WTC11 (cell line): ENCODE measurements at regions not wholly inside any gene's neighbourhood (a gene's known extent, or its start where the extent isn't known, plus 50 kb on each side); places are given as distances from the start of the nearest gene placed in this dataset.

Experiments used
- ATAC-seq: fragments of 200-7000 bp; cut with Tn5 transposase; 2 replicates; pipeline ENCODE4 v1.10.0; 2021; ENCODE audit warnings: mild to moderate bottlenecking, moderate library complexity
- CTCF ChIA-PET: fragments of 300-600 bp; sonication (Branson Sonifier 250); formaldehyde crosslinking; loops from one replicate; lab custom pipeline; 2021; ENCODE audit warnings: antibody characterized with exemption; lab: Charles Lee
- POLR2A ChIA-PET: fragments of 350-600 bp; sonication (Branson Sonifier 250); formaldehyde crosslinking; loops from one replicate; lab custom pipeline; 2021; ENCODE audit warnings: antibody characterized with exemption; lab: Charles Lee
- DNase-seq: peaks from one replicate; pipeline ENCODE4 v3.0.0; 2021; ENCODE audit warnings: low spot score
- H3K27ac Mint-ChIP-seq: 2 replicates; pipeline ENCODE4 v1.8.0; 2021; ENCODE audit warnings: mixed read lengths
- H3K27me3 Mint-ChIP-seq: 2 replicates; pipeline ENCODE4 v1.8.0; 2021; ENCODE audit warnings: low read depth, mild to moderate bottlenecking, moderate library complexity, mixed read lengths
- H3K36me3 Mint-ChIP-seq: 2 replicates; pipeline ENCODE4 v1.8.0; 2021; ENCODE audit warnings: mixed read lengths
- H3K4me1 Mint-ChIP-seq: 2 replicates; pipeline ENCODE4 v1.8.0; 2022; ENCODE audit warnings: mixed read lengths
- H3K4me3 Mint-ChIP-seq: 2 replicates; pipeline ENCODE4 v1.8.0; 2021; ENCODE audit warnings: mild to moderate bottlenecking, moderate library complexity, mixed read lengths
- H3K9me3 Mint-ChIP-seq: 2 replicates; pipeline ENCODE4 v1.8.0; 2021; ENCODE audit warnings: mixed read lengths
- AR ChIP-seq: fragments of 250-450 bp; sonication (Bioruptor Pico); IDR thresholded peaks from 2 replicates; pipeline ENCODE4 v1.9.0; 2021; ENCODE audit warnings: mild to moderate bottlenecking
- E2F4 ChIP-seq: sonication (generic); formaldehyde crosslinking; IDR thresholded peaks from 2 replicates; pipeline ENCODE4 v1.8.1; 2022; ENCODE audit warnings: low read depth, mild to moderate bottlenecking, moderate library complexity, missing genetic modification reagents, borderline replicate concordance
- EMX1 ChIP-seq: fragments of 250-450 bp; sonication (Bioruptor Pico); IDR thresholded peaks from 2 replicates; pipeline ENCODE4 v1.8.0; 2021; ENCODE audit warnings: mild to moderate bottlenecking
- FOXK1 ChIP-seq: sonication (generic); formaldehyde crosslinking; IDR thresholded peaks from 2 replicates; pipeline ENCODE4 v1.8.0; 2022; ENCODE audit warnings: mild to moderate bottlenecking, moderate library complexity, missing genetic modification reagents
- HMGA2 ChIP-seq: fragments of 250-450 bp; sonication (Bioruptor Pico); IDR thresholded peaks from 2 replicates; pipeline ENCODE4 v1.4.0; 2021; ENCODE audit warnings: mild to moderate bottlenecking, moderate library complexity
- HMGXB4 ChIP-seq: sonication (generic); formaldehyde crosslinking; IDR thresholded peaks from 2 replicates; pipeline ENCODE4 v1.8.1; 2023; ENCODE audit warnings: mild to moderate bottlenecking, moderate library complexity, missing genetic modification reagents
- JUN ChIP-seq: sonication (generic); formaldehyde crosslinking; IDR thresholded peaks from 2 replicates; pipeline ENCODE4 v1.8.0; 2023; ENCODE audit warnings: mild to moderate bottlenecking, missing genetic modification reagents
- MAX ChIP-seq: sonication (generic); formaldehyde crosslinking; IDR thresholded peaks from 2 replicates; pipeline ENCODE4 v1.8.0; 2022; ENCODE audit warnings: mild to moderate bottlenecking, missing genetic modification reagents
- MXD4 ChIP-seq: fragments of 250-450 bp; sonication (Bioruptor Pico); IDR thresholded peaks from 2 replicates; pipeline ENCODE4 v1.8.0; 2021; ENCODE audit warnings: mild to moderate bottlenecking, moderate library complexity, borderline replicate concordance
- MYBL2 ChIP-seq: sonication (generic); formaldehyde crosslinking; IDR thresholded peaks from 2 replicates; pipeline ENCODE4 v1.8.1; 2023; ENCODE audit warnings: mild to moderate bottlenecking, moderate library complexity, missing genetic modification reagents
- NFATC4 ChIP-seq: fragments of 250-450 bp; sonication (Bioruptor Pico); IDR thresholded peaks from 2 replicates; pipeline ENCODE4 v1.9.0; 2021; ENCODE audit warnings: mild to moderate bottlenecking
- NFE2L1 ChIP-seq: sonication (generic); formaldehyde crosslinking; IDR thresholded peaks from 2 replicates; pipeline ENCODE4 v1.8.1; 2023; ENCODE audit warnings: missing genetic modification reagents
- RELA ChIP-seq: sonication (generic); formaldehyde crosslinking; IDR thresholded peaks from 2 replicates; pipeline ENCODE4 v1.8.1; 2022; ENCODE audit warnings: missing genetic modification reagents, mild to moderate bottlenecking, borderline replicate concordance
- RORB ChIP-seq: fragments of 250-450 bp; sonication (Bioruptor Pico); IDR thresholded peaks from 2 replicates; pipeline ENCODE4 v1.9.0; 2021; ENCODE audit warnings: mild to moderate bottlenecking
- SMAD3 ChIP-seq: sonication (generic); formaldehyde crosslinking; IDR thresholded peaks from 2 replicates; pipeline ENCODE4 v1.8.0; 2022; ENCODE audit warnings: missing genetic modification reagents, mild to moderate bottlenecking, borderline replicate concordance
- TEAD1 ChIP-seq: sonication (generic); formaldehyde crosslinking; IDR thresholded peaks from 2 replicates; pipeline ENCODE4 v1.8.0; 2022; ENCODE audit warnings: mild to moderate bottlenecking, missing genetic modification reagents
- ZNF671 ChIP-seq: fragments of 250-450 bp; sonication (Bioruptor Pico); IDR thresholded peaks from 2 replicates; pipeline ENCODE4 v1.8.0; 2021; ENCODE audit warnings: mild to moderate bottlenecking
- TF ChIP-seq, protein P1 (sequence below): sonication (generic); formaldehyde crosslinking; IDR thresholded peaks from 2 replicates; pipeline ENCODE4 v1.8.0; 2023; ENCODE audit warnings: missing genetic modification reagents
- TF ChIP-seq, protein P2 (sequence below): sonication (generic); formaldehyde crosslinking; IDR thresholded peaks from 2 replicates; pipeline ENCODE4 v1.8.1; 2023; ENCODE audit warnings: mild to moderate bottlenecking, missing genetic modification reagents, moderate library complexity
- TF ChIP-seq, protein P3 (sequence below): sonication (generic); formaldehyde crosslinking; IDR thresholded peaks from 2 replicates; pipeline ENCODE4 v1.8.0; 2023; ENCODE audit warnings: missing genetic modification reagents, mild to moderate bottlenecking, borderline replicate concordance
- TF ChIP-seq, protein P4 (sequence below): sonication (generic); formaldehyde crosslinking; IDR thresholded peaks from 2 replicates; pipeline ENCODE4 v1.8.1; 2022; ENCODE audit warnings: mild to moderate bottlenecking, missing genetic modification reagents, moderate library complexity, borderline replicate concordance

GRCh38 chr5:18740301-18740700 lies 1106.0 kb downstream of the TAF11L14 start:
- DNase-seq (no peak), ATAC-seq (no peak)
- peaks cover 15% of the 10 kb centered on the region for H3K36me3 Mint-ChIP-seq
- peaks cover 30% of the 10 kb centered on the region for H3K4me1 Mint-ChIP-seq
- no peak overlapping the region for H3K4me3 Mint-ChIP-seq
- CTCF ChIA-PET, result no interaction called here
- TF ChIP-seq JUN (CRISPR knock-in tag), result no peak
- TF ChIP-seq, protein P1, sequence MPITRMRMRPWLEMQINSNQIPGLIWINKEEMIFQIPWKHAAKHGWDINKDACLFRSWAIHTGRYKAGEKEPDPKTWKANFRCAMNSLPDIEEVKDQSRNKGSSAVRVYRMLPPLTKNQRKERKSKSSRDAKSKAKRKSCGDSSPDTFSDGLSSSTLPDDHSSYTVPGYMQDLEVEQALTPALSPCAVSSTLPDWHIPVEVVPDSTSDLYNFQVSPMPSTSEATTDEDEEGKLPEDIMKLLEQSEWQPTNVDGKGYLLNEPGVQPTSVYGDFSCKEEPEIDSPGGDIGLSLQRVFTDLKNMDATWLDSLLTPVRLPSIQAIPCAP (CRISPR knock-in tag), result no peak
- TF ChIP-seq RORB (CRISPR knock-in tag), result no peak
- TF ChIP-seq TEAD1 (CRISPR knock-in tag), result no peak
- TF ChIP-seq NFATC4 (CRISPR knock-in tag), result no peak
- TF ChIP-seq, protein P2, sequence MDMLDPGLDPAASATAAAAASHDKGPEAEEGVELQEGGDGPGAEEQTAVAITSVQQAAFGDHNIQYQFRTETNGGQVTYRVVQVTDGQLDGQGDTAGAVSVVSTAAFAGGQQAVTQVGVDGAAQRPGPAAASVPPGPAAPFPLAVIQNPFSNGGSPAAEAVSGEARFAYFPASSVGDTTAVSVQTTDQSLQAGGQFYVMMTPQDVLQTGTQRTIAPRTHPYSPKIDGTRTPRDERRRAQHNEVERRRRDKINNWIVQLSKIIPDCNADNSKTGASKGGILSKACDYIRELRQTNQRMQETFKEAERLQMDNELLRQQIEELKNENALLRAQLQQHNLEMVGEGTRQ (CRISPR knock-in tag), result no peak
- no peak for TF ChIP-seq HMGA2 (CRISPR knock-in tag)
- no peak for TF ChIP-seq MYBL2 (CRISPR knock-in tag)
- no peak for TF ChIP-seq E2F4
- no peak for TF ChIP-seq HMGXB4 (CRISPR knock-in tag)
- H3K27ac Mint-ChIP-seq, result no peak overlapping the region
- H3K9me3 Mint-ChIP-seq, result peaks cover 11% of the 10 kb centered on the region
- POLR2A ChIA-PET, result no interaction called here
- H3K27me3 Mint-ChIP-seq, result peaks cover 5% of the 10 kb centered on the region; the same call in 1 of the 2 replicates

DNA sequence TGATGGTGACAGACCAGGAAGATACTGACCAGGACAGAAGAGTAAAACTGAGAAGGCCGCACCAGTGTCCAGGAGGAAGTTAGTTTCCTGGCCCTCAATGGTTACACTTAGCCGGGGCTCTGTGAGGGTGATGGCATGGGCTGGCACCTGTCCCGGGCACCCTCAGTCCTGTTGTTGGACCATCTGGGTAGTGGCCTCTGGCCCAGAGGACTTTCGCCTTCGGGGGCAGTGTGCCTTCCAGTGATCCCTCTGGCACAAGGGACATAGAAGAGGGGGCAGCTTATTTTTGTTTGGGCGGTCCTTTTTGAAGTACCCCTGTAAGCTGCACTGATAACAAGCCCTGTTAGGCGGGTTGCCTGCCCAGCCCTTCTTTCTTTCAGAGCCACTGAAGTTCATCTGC lies 1108.6 kb downstream of the TAF11L14 start:
- Mint-ChIP-seq H3K27ac (no peak overlapping the region), H3K36me3 (peaks cover 30% of the 10 kb centered on the region), H3K9me3 (peaks cover 34% of the 10 kb centered on the region), H3K4me3 (no peak overlapping the region), H3K4me1 (peaks cover 6% of the 10 kb centered on the region), H3K27me3 (peaks cover 5% of the 10 kb centered on the region; the same call in 1 of the 2 replicates)
- ChIA-PET CTCF (no interaction called here), POLR2A (no interaction called here)
- DNase-seq (no peak), ATAC-seq (no peak)
- TF ChIP-seq MXD4 (CRISPR knock-in tag) (no peak), NFATC4 (CRISPR knock-in tag) (no peak), RELA (no peak), SMAD3 (CRISPR knock-in tag) (no peak), TEAD1 (CRISPR knock-in tag) (no peak), AR (CRISPR knock-in tag) (no peak), EMX1 (no peak), MAX (CRISPR knock-in tag) (no peak), ZNF671 (CRISPR knock-in tag) (no peak), E2F4 (no peak), FOXK1 (CRISPR knock-in tag) (no peak), NFE2L1 (no peak)
- TF ChIP-seq, protein P3, sequence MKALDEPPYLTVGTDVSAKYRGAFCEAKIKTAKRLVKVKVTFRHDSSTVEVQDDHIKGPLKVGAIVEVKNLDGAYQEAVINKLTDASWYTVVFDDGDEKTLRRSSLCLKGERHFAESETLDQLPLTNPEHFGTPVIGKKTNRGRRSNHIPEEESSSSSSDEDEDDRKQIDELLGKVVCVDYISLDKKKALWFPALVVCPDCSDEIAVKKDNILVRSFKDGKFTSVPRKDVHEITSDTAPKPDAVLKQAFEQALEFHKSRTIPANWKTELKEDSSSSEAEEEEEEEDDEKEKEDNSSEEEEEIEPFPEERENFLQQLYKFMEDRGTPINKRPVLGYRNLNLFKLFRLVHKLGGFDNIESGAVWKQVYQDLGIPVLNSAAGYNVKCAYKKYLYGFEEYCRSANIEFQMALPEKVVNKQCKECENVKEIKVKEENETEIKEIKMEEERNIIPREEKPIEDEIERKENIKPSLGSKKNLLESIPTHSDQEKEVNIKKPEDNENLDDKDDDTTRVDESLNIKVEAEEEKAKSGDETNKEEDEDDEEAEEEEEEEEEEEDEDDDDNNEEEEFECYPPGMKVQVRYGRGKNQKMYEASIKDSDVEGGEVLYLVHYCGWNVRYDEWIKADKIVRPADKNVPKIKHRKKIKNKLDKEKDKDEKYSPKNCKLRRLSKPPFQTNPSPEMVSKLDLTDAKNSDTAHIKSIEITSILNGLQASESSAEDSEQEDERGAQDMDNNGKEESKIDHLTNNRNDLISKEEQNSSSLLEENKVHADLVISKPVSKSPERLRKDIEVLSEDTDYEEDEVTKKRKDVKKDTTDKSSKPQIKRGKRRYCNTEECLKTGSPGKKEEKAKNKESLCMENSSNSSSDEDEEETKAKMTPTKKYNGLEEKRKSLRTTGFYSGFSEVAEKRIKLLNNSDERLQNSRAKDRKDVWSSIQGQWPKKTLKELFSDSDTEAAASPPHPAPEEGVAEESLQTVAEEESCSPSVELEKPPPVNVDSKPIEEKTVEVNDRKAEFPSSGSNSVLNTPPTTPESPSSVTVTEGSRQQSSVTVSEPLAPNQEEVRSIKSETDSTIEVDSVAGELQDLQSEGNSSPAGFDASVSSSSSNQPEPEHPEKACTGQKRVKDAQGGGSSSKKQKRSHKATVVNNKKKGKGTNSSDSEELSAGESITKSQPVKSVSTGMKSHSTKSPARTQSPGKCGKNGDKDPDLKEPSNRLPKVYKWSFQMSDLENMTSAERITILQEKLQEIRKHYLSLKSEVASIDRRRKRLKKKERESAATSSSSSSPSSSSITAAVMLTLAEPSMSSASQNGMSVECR (CRISPR knock-in tag), result no peak
- TF ChIP-seq, protein P4, sequence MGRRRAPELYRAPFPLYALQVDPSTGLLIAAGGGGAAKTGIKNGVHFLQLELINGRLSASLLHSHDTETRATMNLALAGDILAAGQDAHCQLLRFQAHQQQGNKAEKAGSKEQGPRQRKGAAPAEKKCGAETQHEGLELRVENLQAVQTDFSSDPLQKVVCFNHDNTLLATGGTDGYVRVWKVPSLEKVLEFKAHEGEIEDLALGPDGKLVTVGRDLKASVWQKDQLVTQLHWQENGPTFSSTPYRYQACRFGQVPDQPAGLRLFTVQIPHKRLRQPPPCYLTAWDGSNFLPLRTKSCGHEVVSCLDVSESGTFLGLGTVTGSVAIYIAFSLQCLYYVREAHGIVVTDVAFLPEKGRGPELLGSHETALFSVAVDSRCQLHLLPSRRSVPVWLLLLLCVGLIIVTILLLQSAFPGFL, result no peak
